Esophagus muscularis mucosa (tissue), 4 donors: ENCODE measurements at regions not wholly inside any gene's neighbourhood (a gene's known extent, or its start where the extent isn't known, plus 50 kb on each side); places are given as distances from the start of the nearest gene placed in this dataset.

Source experiments
- CTCF ChIP-seq, 3 experiments: fragments of 200-600 bp in 2 of 3; fragments of 450-650 bp in 1 of 3; sonication (generic) in 2 of 3; IDR thresholded peaks; one replicate each; pipeline ENCODE4 v1.5.1; 2017 to 2019; ENCODE audit warnings: antibody characterized with exemption in 3 of 3, mild to moderate bottlenecking in 2 of 3, moderate library complexity in 1 of 3
- EP300 ChIP-seq: sonication (generic); formaldehyde crosslinking; IDR thresholded peaks from one replicate; pipeline ENCODE4 v1.6.1; 2017; ENCODE audit warnings: antibody characterized with exemption
- POLR2A ChIP-seq: fragments of 450-650 bp; IDR thresholded peaks from one replicate; pipeline ENCODE4 v1.6.1; 2017; ENCODE audit warnings: antibody characterized with exemption, moderate library complexity, mild to moderate bottlenecking, low read depth
- POLR2AphosphoS5 ChIP-seq, 2 donors: sonication (generic); formaldehyde crosslinking; IDR thresholded peaks; one replicate each; pipeline ENCODE4 v1.6.1; 2017; ENCODE audit warnings: antibody characterized with exemption in 2 of 2

GRCh38 chr4:110367156-110367555 lies 108.8 kb upstream of the ENPEP start:
- TF ChIP-seq CTCF (IDR thresholded peaks at IDR 0.05) (no peak), EP300 (no peak), POLR2A (no peak), POLR2AphosphoS5 (IDR thresholded peaks at IDR 0.05) (no peak)
